Mucosa of descending colon (tissue), 3 donors: ENCODE measurements at regions not wholly inside any gene's neighbourhood (a gene's known extent, or its start where the extent isn't known, plus 50 kb on each side); places are given as distances from the start of the nearest gene placed in this dataset.

Source experiments
- ATAC-seq: fragments of 200-7000 bp; cut with Tn5 transposase; one replicate; pipeline ENCODE4 v1.9.1; 2020; ENCODE audit warnings: mild to moderate bottlenecking, moderate library complexity
- DNase-seq, 3 donors: peaks; one replicate each; pipeline ENCODE4 v3.0.0-alpha.2; 2020
- H3K36me3 ChIP-seq: fragments of 200-600 bp; one replicate; pipeline ENCODE4 v1.8.0; 2021; ENCODE audit warnings: low read depth, mild to moderate bottlenecking
- H3K4me1 ChIP-seq: fragments of 200-600 bp; one replicate; pipeline ENCODE4 v1.8.0; 2021; ENCODE audit warnings: low read depth, mild to moderate bottlenecking
- H3K4me3 ChIP-seq: fragments of 200-600 bp; one replicate; pipeline ENCODE4 v1.8.0; 2021; ENCODE audit warnings: mild to moderate bottlenecking
- H3K9me3 ChIP-seq: fragments of 200-600 bp; one replicate; pipeline ENCODE4 v1.8.0; 2021; ENCODE audit warnings: mild to moderate bottlenecking
- CTCF ChIP-seq: fragments of 200-600 bp; IDR thresholded peaks from one replicate; pipeline ENCODE4 v1.8.0; 2022; ENCODE audit warnings: antibody characterized with exemption, mild to moderate bottlenecking
- intact Hi-C, 2 donors: fragments of 100-400 bp; cut with DNase I in 1 of 2; cut with micrococcal nuclease in 1 of 2; formaldehyde crosslinking; loops; one replicate each; pipeline versions ENCODE4 v1.11.0 to v1.11.1; 2022; cut with DNase I, micrococcal nuclease
- donor health status: DM: no; HTN: no; CAD: no; lungs with moderate emphysema.
- donor health status: DM: no; HTN: no; CAD: no.
- donor health status: DM: no; HTN: yes; CAD: no.

- no peak for ATAC-seq
- DNase-seq: no peak
- intact Hi-C loops: no loop called here
These were observed 115.2 kb upstream of the ARHGAP5 start for GRCh38 chr14:31961896-31962295.

GRCh38 chr14:31962920-31963319 lies 114.2 kb upstream of the ARHGAP5 start:
- intact Hi-C loops: no loop called here
- ATAC-seq (no peak), DNase-seq (no peak)
- TF ChIP-seq CTCF: no peak
- H3K4me3 ChIP-seq: no peak overlapping the region
- no peaks in the 10 kb centered on the region for H3K9me3 ChIP-seq
- H3K4me1 ChIP-seq: peaks cover 9% of the 10 kb centered on the region
- no peaks in the 10 kb centered on the region for H3K36me3 ChIP-seq

More at GRCh38 chr14:31961896-31962295, 115.2 kb upstream of the ARHGAP5 start:
- Histone ChIP-seq H3K9me3 (no peaks in the 10 kb centered on the region), H3K4me1 (peaks cover under 1% of the 10 kb centered on the region), H3K4me3 (no peak overlapping the region), H3K36me3 (no peaks in the 10 kb centered on the region)
- no peak for TF ChIP-seq CTCF

GRCh38 chr14:31963587-31963986 lies 113.5 kb upstream of the ARHGAP5 start:
- H3K4me3 ChIP-seq: no peak overlapping the region
- no peaks in the 10 kb centered on the region for H3K36me3 ChIP-seq
- no peak for TF ChIP-seq CTCF
- no peaks in the 10 kb centered on the region for H3K9me3 ChIP-seq
- DNase-seq: no peak
- intact Hi-C loops: no loop called here
- peaks cover 14% of the 10 kb centered on the region for H3K4me1 ChIP-seq
- no peak for ATAC-seq

- no peak for TF ChIP-seq CTCF
- DNase-seq (no peak), ATAC-seq (no peak)
- no peaks in the 10 kb centered on the region for H3K9me3 ChIP-seq
- H3K36me3 ChIP-seq: no peaks in the 10 kb centered on the region
- intact Hi-C loops: no loop called here
- peaks cover 15% of the 10 kb centered on the region for H3K4me1 ChIP-seq
- no peak overlapping the region for H3K4me3 ChIP-seq
These were observed 112.6 kb upstream of the ARHGAP5 start for GRCh38 chr14:31964490-31964889.

- Histone ChIP-seq H3K9me3 (no peaks in the 10 kb centered on the region), H3K4me1 (peaks cover 17% of the 10 kb centered on the region), H3K36me3 (no peaks in the 10 kb centered on the region), H3K4me3 (no peak overlapping the region)
- intact Hi-C loops: no loop called here
- no peak for DNase-seq
- ATAC-seq: no peak
- TF ChIP-seq CTCF: no peak
These were observed 111.9 kb upstream of the ARHGAP5 start for GRCh38 chr14:31965071-31965734.
